Endothelial cell of umbilical vein (primary cell): ENCODE measurements at regions not wholly inside any gene's neighbourhood (a gene's known extent, or its start where the extent isn't known, plus 50 kb on each side); places are given as distances from the start of the nearest gene placed in this dataset.

ENCODE experiments used
- BruUV-seq: library from RNA; stranded (reverse); fragments of 400-500 nt; replicated peaks from 2 replicates; lab custom pipeline; 2021; lab: Mats Ljungman, UMichigan
- CTCF ChIA-PET: fragments of 300-600, 350-600 bp; sonication (Branson Sonifier 250); formaldehyde crosslinking; loops from one replicate; lab custom pipeline; 2021; ENCODE audit warnings: antibody characterized with exemption, inconsistent platforms; lab: Charles Lee
- POLR2A ChIA-PET: fragments of 300-600, 350-600 bp; sonication (Branson Sonifier 250); formaldehyde crosslinking; loops from one replicate; lab custom pipeline; 2021; ENCODE audit warnings: antibody characterized with exemption, inconsistent platforms; lab: Charles Lee
- DNase-seq: peaks from one replicate; pipeline ENCODE4 v3.0.0-alpha.2; 2011; ENCODE audit warnings: low read depth, low spot score
- FAIRE-seq: peaks from 2 replicates; lab custom pipeline; 2011; peaks lifted over from hg19 to GRCh38; lab: Jason Lieb, UNC
- H2AFZ ChIP-seq: 2 replicates; pipeline ENCODE4 v1.6.0; 2012; ENCODE audit warnings: low read depth, low read length, control low read depth, inconsistent platforms
- H3K27ac ChIP-seq: 2 replicates; pipeline ENCODE4 v1.5.1; 2011; ENCODE audit warnings: low read depth, mild to moderate bottlenecking, control low read depth, low read length, moderate library complexity; ENCODE audit not compliant: insufficient read depth
- H3K27me3 ChIP-seq, 2 experiments: 2 replicates each; pipeline versions ENCODE4 v1.6.0 to v1.6.1; 2011; ENCODE audit warnings: low read length in 2 of 2, mixed read lengths in 1 of 2; ENCODE audit not compliant: control insufficient read depth in 2 of 2, insufficient read depth in 2 of 2
- H3K36me3 ChIP-seq, 2 experiments: 2 replicates in 1 of 2; 3 replicates in 1 of 2; pipeline ENCODE4 v1.5.1; 2011; ENCODE audit warnings: low read length in 2 of 2, mild to moderate bottlenecking in 1 of 2, moderate library complexity in 1 of 2; ENCODE audit not compliant: control insufficient read depth in 2 of 2, insufficient read depth in 2 of 2; ENCODE audit errors: extremely low read depth in 1 of 2
- H3K4me1 ChIP-seq: 3 replicates; pipeline ENCODE4 v1.5.1; 2011; ENCODE audit warnings: mild to moderate bottlenecking, low read length; ENCODE audit not compliant: control insufficient read depth, insufficient read depth; ENCODE audit errors: extremely low read depth
- H3K4me2 ChIP-seq: 2 replicates; pipeline ENCODE4 v1.6.1; 2011; ENCODE audit warnings: low read length, control low read depth, mixed read lengths; ENCODE audit not compliant: insufficient read depth
- H3K4me3 ChIP-seq, 3 experiments: fragments of 200-600 bp in 1 of 3; sonication (generic), shearing (Covaris generic) in 1 of 3; replicated peaks in 1 of 3; 2 replicates each; pipeline ENCODE4 v1.5.1; 2011 to 2016; ENCODE audit warnings: control low read depth in 3 of 3, low read length in 3 of 3, mild to moderate bottlenecking in 2 of 3, inconsistent platforms in 1 of 3, low read depth in 1 of 3, moderate library complexity in 1 of 3; ENCODE audit not compliant: insufficient read depth in 1 of 3
- H3K79me2 ChIP-seq: 2 replicates; pipeline ENCODE4 v1.6.0; 2012; ENCODE audit warnings: low read length, inconsistent platforms; ENCODE audit not compliant: control insufficient read depth, insufficient read depth
- H3K9ac ChIP-seq: replicated peaks from 2 replicates; pipeline ENCODE3; 2011; ENCODE audit warnings: low read length, control low read depth; ENCODE audit not compliant: insufficient read depth; ENCODE audit errors: extremely low read depth
- H3K9me1 ChIP-seq: replicated peaks from 3 replicates; pipeline ENCODE4 v1.6.0; 2011; ENCODE audit warnings: mild to moderate bottlenecking, low read length; ENCODE audit not compliant: control insufficient read depth, insufficient read depth; ENCODE audit errors: extremely low read depth
- H3K9me3 ChIP-seq: replicated peaks from 2 replicates; pipeline ENCODE4 v1.5.1; 2012; ENCODE audit warnings: low read length, inconsistent platforms; ENCODE audit not compliant: control insufficient read depth, insufficient read depth
- H4K20me1 ChIP-seq: replicated peaks from 2 replicates; pipeline ENCODE3; 2011; ENCODE audit warnings: mild to moderate bottlenecking, low read length; ENCODE audit not compliant: control insufficient read depth, insufficient read depth; ENCODE audit errors: extremely low read depth
- CTCF ChIP-seq, 2 donors: IDR thresholded peaks; 1 replicate in 1 of 2; 2 replicates in 1 of 2; pipeline ENCODE4 v1.5.1; 2011; ENCODE audit warnings: low read length in 2 of 2, mild to moderate bottlenecking in 2 of 2, moderate library complexity in 2 of 2, control low read depth in 1 of 2, inconsistent platforms in 1 of 2, low read depth in 1 of 2; ENCODE audit not compliant: insufficient read depth in 1 of 2; ENCODE audit errors: extremely low read depth in 1 of 2
- EZH2 ChIP-seq: IDR thresholded peaks from 2 replicates; pipeline ENCODE4 v1.6.1; 2012; ENCODE audit warnings: borderline replicate concordance, low read depth, mild to moderate bottlenecking, moderate library complexity, low read length, inconsistent platforms; ENCODE audit not compliant: severe bottlenecking
- FOS ChIP-seq: IDR thresholded peaks from 2 replicates; pipeline ENCODE4 v1.6.1; 2011; ENCODE audit warnings: mild to moderate bottlenecking, low read length, moderate library complexity, borderline replicate concordance; ENCODE audit not compliant: insufficient read depth
- GATA2 ChIP-seq: IDR thresholded peaks from 2 replicates; pipeline ENCODE4 v1.7.0; 2011; ENCODE audit warnings: low read depth, mild to moderate bottlenecking, moderate library complexity, mixed read lengths, low read length; ENCODE audit not compliant: insufficient read length, insufficient read depth
- JUN ChIP-seq: IDR thresholded peaks from 2 replicates; pipeline ENCODE4 v1.6.1; 2011; ENCODE audit warnings: borderline replicate concordance, low read depth; ENCODE audit not compliant: insufficient read length, insufficient read depth
- MAX ChIP-seq: IDR thresholded peaks from 2 replicates; pipeline ENCODE4 v1.6.1; 2011; ENCODE audit not compliant: insufficient read depth, insufficient read length
- MYC ChIP-seq: IDR thresholded peaks from one replicate; pipeline ENCODE4 v1.6.1; 2011; ENCODE audit warnings: mild to moderate bottlenecking, low read depth, low read length
- POLR2A ChIP-seq: IDR thresholded peaks from 2 replicates; pipeline ENCODE4 v1.6.1; 2012; ENCODE audit warnings: low read depth, mild to moderate bottlenecking, control low read depth, low read length
- POLR2AphosphoS5 ChIP-seq: IDR thresholded peaks from 2 replicates; pipeline ENCODE4 v1.6.1; 2012; ENCODE audit warnings: low read depth, mild to moderate bottlenecking, control low read depth, low read length, moderate library complexity; ENCODE audit not compliant: insufficient read depth
- dilution Hi-C: fragments of 300-500 bp; cut with MboI; formaldehyde crosslinking; loops from one replicate; pipeline ENCODE4 v1.15.0; 2019; ENCODE audit warnings: low sequenced_read_pairs; ENCODE audit not compliant: extremely low pct_ligation_motif_present
- intact Hi-C: fragments of 100-400 bp; cut with micrococcal nuclease; formaldehyde crosslinking; loops from one replicate; pipeline ENCODE4 v1.10.0; 2022

- H3K27ac ChIP-seq = no peak overlapping the region
- no peaks in the 10 kb centered on the region for H3K79me2 ChIP-seq
- DNase-seq = no peak
- no peak overlapping the region for H3K4me2 ChIP-seq
- CTCF ChIA-PET = interaction anchor here (1.2 to 4.7 kb wide), 5 partner anchors 12 to 1173 kb away, joined by 3 to 98 read pairs (median 11); no protein-coding TSS in a partner anchor
- no peaks in the 10 kb centered on the region for H3K9me1 ChIP-seq
- FAIRE-seq = no peak
- no peaks in the 10 kb centered on the region for H3K27me3 ChIP-seq
- no peaks in the 10 kb centered on the region for H3K36me3 ChIP-seq
- TF ChIP-seq POLR2A (no peak), EZH2 (no peak), GATA2 (no peak), JUN (no peak), POLR2AphosphoS5 (no peak), FOS (no peak), MYC (no peak), MAX (no peak), CTCF (IDR thresholded peaks at IDR 0.05; ENCODE audit: extremely low read depth in 1 of 2, insufficient read depth in 1 of 2, low read depth in 1 of 2, low read length in 2 of 2) (no peak)
- POLR2A ChIA-PET = no interaction called here
- intact Hi-C loops (loop anchor here (2.0 kb wide), 1 partner anchor 1172 kb away; no protein-coding TSS in a partner anchor), dilution Hi-C loops (no loop called here)
- H3K9me3 ChIP-seq = no peaks in the 10 kb centered on the region
- no TSS peak for BruUV-seq
- no peak overlapping the region for H3K4me3 ChIP-seq
- no peak overlapping the region for H2AFZ ChIP-seq
- no peak overlapping the region for H3K9ac ChIP-seq
- peaks cover 4% of the 10 kb centered on the region for H3K4me1 ChIP-seq
- no peaks in the 10 kb centered on the region for H4K20me1 ChIP-seq
Observed at GRCh38 chr13:89694451-89694850, 1653.0 kb upstream of the MIR17HG start.
